NCI-H2227 (cell line): ENCODE measurements at regions not wholly inside any gene's neighbourhood (a gene's known extent, or its start where the extent isn't known, plus 50 kb on each side); places are given as distances from the start of the nearest gene placed in this dataset.
"Not testable (repeated sequence)": the region's sequence is repeated elsewhere in the genome, so short reads cannot be mapped to it uniquely, and the experiment has no call there.

Experiments
- DNase-seq: peaks from one replicate; lab custom pipeline; 2025; ENCODE audit not compliant: unreplicated experiment; lab: John Stamatoyannopoulos, UW

GRCh38 chr12:90831712-90832111 is 123.3 kb downstream of the CCER1 start:
- no peak for DNase-seq

- DNase-seq = no peak
These were observed 125.9 kb downstream of the CCER1 start for GRCh38 chr12:90829044-90829443.

DNA sequence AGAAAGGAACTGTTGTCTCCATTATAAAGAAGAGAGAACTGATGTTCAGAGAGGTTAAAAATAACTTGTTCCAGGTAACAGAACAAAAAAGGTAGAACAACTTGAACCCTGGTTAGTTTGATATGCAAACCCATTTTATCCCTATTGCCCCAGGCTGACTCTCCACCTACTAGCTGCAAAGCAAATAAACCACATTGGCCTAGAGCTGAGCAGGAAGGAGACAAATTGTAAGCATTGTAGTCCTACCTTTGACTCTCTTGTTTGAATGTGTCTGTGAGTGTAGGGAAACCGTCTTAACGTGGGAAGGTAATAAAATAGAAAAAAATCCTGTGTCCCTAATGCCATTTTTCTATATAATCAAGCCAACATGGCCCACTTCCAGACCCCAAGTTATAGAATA is 126.4 kb downstream of the CCER1 start:
- DNase-seq = no peak

- DNase-seq = no peak
These were observed 127.4 kb downstream of the CCER1 start for GRCh38 chr12:90827567-90827966.

DNA sequence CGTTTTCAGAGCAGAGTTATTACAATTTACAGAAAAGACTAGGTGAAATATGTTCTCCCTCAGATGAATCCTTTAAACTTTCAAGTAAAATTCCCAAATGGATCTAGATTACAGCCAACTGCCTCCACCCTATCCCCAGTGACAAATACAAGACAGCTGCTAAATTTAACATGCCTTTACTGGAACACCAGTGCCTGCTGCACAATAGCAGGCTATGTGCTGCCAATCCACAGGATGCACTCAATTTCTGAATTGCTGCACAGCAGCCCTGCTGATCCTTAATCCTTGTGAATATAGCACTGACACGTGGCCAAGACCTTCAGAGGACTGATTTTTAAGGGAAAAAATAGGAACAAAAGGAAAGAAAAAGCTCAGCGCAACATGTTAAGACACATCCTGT is 128.9 kb downstream of the CCER1 start:
- DNase-seq = no peak

- no peak for DNase-seq
These were observed 131.1 kb downstream of the CCER1 start for GRCh38 chr12:90823859-90824258.

DNA sequence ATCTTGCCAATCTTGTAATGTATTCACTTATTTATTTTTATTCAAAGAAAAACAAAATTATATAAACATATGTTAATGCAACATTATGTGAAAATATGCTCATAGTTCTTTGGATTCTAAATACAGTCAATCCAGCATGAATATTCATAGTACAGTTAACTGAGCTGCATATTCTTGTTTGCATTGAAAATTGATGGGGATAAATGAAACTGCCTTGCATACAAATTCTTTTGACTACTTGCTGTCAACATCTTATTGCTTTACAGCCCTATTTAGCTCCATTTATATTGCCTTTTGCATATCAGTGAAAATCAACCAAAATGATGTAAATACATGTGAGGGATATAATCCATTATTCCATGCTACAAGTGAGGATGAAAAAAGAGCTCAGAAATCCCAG is 135.3 kb downstream of the CCER1 start:
- DNase-seq = no peak

- DNase-seq = no peak
These were observed 138.5 kb downstream of the CCER1 start for GRCh38 chr12:90816353-90817089.

DNA sequence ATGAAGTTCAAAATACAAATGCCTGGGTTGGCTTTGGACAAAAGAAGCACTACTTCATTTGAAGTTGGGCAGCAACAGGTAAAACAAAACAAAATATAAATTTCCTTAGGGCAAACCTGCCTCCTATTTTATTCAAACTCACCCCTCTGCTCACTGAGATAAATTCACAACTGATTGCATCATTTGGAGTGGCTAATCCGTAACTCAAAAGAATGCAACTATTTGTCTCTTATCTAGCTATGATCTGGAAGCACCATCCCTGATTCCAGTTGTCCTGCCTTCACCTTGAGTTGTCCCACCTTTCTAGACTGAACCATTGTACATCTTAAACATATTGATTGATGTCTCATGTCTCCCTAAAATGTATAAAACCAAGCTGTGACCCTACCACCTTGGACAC is 145.0 kb downstream of the CCER1 start:
- no peak for DNase-seq

DNA sequence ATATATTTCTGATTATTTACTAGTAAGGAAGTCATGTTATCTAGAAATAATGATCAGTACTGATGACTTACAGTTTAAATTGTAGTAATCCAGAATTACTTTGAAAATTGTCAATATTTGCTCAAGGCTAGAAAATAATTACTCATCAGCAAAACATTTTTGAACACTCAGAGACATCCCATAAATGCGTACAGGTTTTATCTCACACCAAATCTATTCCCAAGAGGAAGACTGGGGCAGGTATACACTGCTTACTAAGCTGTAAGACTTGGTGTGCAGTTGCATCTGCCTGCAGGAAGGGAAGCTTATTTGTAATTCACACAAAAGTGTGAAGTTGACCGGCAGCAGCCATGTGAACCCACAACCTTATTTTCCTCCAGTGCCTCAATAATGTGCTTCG is 146.4 kb downstream of the CCER1 start:
- no peak for DNase-seq

GRCh38 chr12:90802727-90803126 is 152.2 kb downstream of the CCER1 start:
- DNase-seq = no peak

GRCh38 chr12:90801776-90802175 is 153.2 kb downstream of the CCER1 start:
- no peak for DNase-seq

DNA sequence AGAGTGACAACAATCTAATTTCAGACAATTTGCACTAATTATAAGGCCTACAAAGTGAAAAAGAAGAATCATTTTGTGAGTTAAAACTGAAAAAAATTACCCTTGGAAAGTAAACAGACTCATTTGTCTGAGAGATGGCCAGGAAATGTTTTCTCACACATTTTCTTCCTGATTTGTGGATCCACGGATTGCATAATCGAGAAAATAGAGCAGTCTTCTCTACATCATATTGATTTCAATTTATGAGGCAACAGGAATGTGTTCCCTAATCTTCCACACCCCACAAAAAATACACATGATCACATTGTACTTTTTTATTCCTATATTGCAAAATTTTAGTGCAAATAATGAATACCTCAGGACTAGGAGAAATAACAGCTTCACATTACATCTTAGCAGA is 160.8 kb downstream of the CCER1 start:
- DNase-seq = no peak

DNA sequence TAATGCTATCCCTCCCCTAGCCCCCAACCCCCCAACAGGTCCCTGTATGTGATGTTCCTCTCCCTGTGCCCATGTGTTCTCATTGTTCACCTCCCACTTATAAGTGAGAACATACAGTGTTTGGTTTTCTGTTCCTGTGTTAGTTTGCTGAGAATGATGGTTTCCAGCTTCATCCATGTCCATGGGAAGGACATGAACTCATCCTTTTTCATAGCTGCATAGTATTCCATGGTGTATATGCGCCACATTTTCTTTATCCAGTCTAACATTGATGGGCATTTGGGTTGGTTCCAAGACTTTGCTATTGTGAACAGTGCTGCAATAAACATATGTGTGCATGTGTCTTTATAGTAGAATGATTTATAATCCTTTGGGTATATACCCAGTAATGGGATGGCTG is 162.3 kb downstream of the CCER1 start:
- DNase-seq = not testable (repeated sequence)

DNA sequence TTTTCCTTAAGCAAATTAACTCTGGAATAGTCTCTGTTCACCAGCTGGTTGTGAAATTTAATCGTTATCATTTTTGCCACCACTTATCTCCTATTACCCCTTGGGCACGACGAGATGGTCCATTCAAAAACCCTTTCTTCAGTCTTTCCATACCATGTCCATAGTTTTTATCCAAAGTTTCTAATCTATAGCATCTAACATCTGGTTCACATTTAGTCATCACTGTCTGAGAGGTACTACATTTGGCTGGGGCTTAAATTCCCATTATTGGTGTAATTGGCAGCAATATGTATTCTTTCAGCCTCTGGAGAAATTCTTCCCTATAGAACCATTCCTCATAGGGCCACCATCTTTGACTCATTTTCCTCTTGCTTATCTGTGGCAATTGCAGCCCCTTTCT is 163.5 kb downstream of the CCER1 start:
- no peak for DNase-seq

DNA sequence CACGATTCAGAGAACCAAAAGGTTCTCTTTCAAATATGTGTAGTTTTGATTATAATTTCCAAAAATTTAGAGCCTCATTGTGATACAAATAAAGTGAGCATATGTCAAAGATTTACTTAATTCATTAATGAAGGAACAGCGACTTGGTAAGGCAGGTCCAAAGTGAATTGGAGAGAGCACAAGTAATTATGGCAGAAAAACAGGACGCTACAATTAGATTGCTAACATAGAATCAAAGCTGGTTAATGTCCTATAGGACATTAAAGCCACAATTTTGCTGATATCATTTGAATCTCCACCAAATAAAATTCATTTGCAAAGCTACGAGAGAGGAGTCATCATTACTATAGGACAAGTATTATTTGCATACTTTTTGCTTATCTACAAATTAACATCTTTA is 164.2 kb downstream of the CCER1 start:
- no peak for DNase-seq

- no peak for DNase-seq
These were observed 181.5 kb downstream of the CCER1 start for GRCh38 chr12:90773491-90773890.

- no peak for DNase-seq
These were observed 184.1 kb downstream of the CCER1 start for GRCh38 chr12:90770861-90771260.

DNA sequence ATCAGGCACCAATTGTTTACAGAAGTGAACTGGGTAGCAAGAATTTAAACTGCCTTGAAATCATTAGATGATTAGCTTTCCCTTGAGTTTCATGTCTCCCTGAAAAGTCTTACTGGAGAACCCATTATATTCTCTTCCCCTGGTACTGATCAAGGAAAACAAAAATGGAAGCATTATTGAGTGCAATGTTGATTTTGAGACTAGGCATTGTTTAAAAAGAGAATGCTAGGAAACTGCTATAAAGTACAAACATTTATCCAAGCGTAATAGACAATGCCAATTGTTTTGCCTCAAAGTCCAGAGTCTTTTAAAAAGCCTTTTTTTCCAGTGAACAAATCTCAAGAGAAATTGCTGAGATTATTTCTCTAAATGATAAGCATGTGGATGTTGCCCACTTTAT is 197.0 kb downstream of the CCER1 start:
- DNase-seq = no peak

- no peak for DNase-seq
These were observed 209.8 kb downstream of the CCER1 start for GRCh38 chr12:90745211-90745610.

- DNase-seq = no peak
These were observed 213.4 kb downstream of the CCER1 start for GRCh38 chr12:90741611-90742010.

GRCh38 chr12:90729736-90730135 is 225.2 kb downstream of the CCER1 start:
- no peak for DNase-seq

DNA sequence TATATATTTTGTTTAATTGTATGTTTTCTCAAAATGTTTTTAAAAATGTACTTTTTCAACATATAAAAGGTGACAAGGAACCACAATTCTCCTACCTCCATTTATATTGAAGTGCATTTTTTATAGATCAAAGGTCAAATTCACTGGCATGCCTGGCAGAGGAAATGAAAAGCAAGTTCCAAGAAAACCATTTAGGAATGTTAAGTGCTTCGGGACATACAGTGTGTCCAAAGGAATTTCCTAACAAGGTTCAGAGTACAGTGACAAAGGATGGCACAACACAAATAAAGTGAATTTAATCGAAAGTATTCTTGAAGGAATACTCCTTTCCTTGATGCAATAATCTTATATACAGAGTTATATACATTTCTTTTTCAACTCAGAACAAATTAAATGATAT is 242.3 kb downstream of the CCER1 start:
- no peak for DNase-seq
